Natural killer cell (primary cell): ENCODE measurements at regions not wholly inside any gene's neighbourhood (a gene's known extent, or its start where the extent isn't known, plus 50 kb on each side); places are given as distances from the start of the nearest gene placed in this dataset.

Experiments
- ATAC-seq, 3 donors: fragments of 150-1000 bp in 2 of 3; fragments of 200-7000 bp in 1 of 3; cut with Tn5 transposase; 1 replicate in 1 of 3; 2 replicates in 2 of 3; pipeline ENCODE4 v1.10.0; 2021; ENCODE audit warnings: mild to moderate bottlenecking in 2 of 3, moderate library complexity in 2 of 3
- DNase-seq, 2 donors: peaks; one replicate each; pipeline versions ENCODE4 v3.0.0 to v3.0.0-alpha.2; 2013 to 2021; ENCODE audit warnings: mixed read lengths in 1 of 2
- H3K27ac ChIP-seq: one replicate; pipeline ENCODE4 v1.5.1; 2013; ENCODE audit warnings: mild to moderate bottlenecking, low read length
- H3K27me3 ChIP-seq: one replicate; pipeline ENCODE4 v1.6.1; 2013; ENCODE audit warnings: low read length; ENCODE audit not compliant: control insufficient read depth, insufficient read depth
- H3K36me3 ChIP-seq: one replicate; pipeline ENCODE4 v1.6.1; 2013; ENCODE audit warnings: low read length; ENCODE audit not compliant: control insufficient read depth, insufficient read depth
- H3K4me1 ChIP-seq: one replicate; pipeline ENCODE4 v1.6.1; 2013; ENCODE audit warnings: low read length; ENCODE audit not compliant: control insufficient read depth, insufficient read depth
- H3K4me3 ChIP-seq: one replicate; pipeline ENCODE4 v1.5.1; 2013; ENCODE audit warnings: low read length
- H3K9me3 ChIP-seq: one replicate; pipeline ENCODE4 v1.6.1; 2013; ENCODE audit warnings: low read length; ENCODE audit not compliant: control insufficient read depth, insufficient read depth
- H3K27ac Mint-ChIP-seq, 2 donors: one replicate each; pipeline ENCODE4 v1.8.0; 2022; ENCODE audit warnings: mild to moderate bottlenecking in 2 of 2, mixed read lengths in 2 of 2, moderate library complexity in 1 of 2
- H3K27me3 Mint-ChIP-seq, 2 donors: one replicate each; pipeline ENCODE4 v1.8.0; 2022; ENCODE audit warnings: low read depth in 2 of 2, mixed read lengths in 2 of 2
- H3K36me3 Mint-ChIP-seq: one replicate; pipeline ENCODE4 v1.8.0; 2022; ENCODE audit warnings: mixed read lengths
- H3K4me1 Mint-ChIP-seq, 2 donors: one replicate each; pipeline ENCODE4 v1.8.0; 2022; ENCODE audit warnings: mixed read lengths in 2 of 2
- H3K4me3 Mint-ChIP-seq: one replicate; pipeline ENCODE4 v1.8.0; 2022; ENCODE audit warnings: mild to moderate bottlenecking, moderate library complexity, mixed read lengths
- H3K9me3 Mint-ChIP-seq, 2 donors: one replicate each; pipeline ENCODE4 v1.8.0; 2022; ENCODE audit warnings: mixed read lengths in 2 of 2
- CTCF ChIP-seq: fragments of 200-600 bp; IDR thresholded peaks from one replicate; pipeline ENCODE4 v1.8.0; 2022; ENCODE audit warnings: antibody characterized with exemption
- WGBS: methylation state at CpG from one replicate; pipeline ENCODE4 v1.1.7; 2013; ENCODE audit warnings: missing lambda C conversion rate; ENCODE audit not compliant: insufficient coverage; 5-methylcytosine and 5-hydroxymethylcytosine counted together
- intact Hi-C: fragments of 100-400 bp; cut with micrococcal nuclease; formaldehyde crosslinking; loops from one replicate; pipeline ENCODE4 v1.14.2; 2022

GRCh38 chr5:86974955-86975354 is 292.7 kb upstream of the RASA1 start:
- H3K27ac ChIP-seq = no peak overlapping the region
- TF ChIP-seq CTCF = no peak
- Mint-ChIP-seq H3K4me3 (no peak overlapping the region), H3K4me1 (peaks cover 9 to 14% of the 10 kb centered on the region in 2 donors), H3K9me3 (no peaks in the 10 kb centered on the region), H3K27me3 (peaks cover 17 to 42% of the 10 kb centered on the region in 2 donors), H3K36me3 (no peaks in the 10 kb centered on the region), H3K27ac (no peak overlapping the region)
- H3K9me3 ChIP-seq = no peaks in the 10 kb centered on the region
- DNase-seq = no peak
- no peaks in the 10 kb centered on the region for H3K27me3 ChIP-seq
- intact Hi-C loops = loop anchor here (10.0 kb wide), 1 partner anchor 430 kb away; no protein-coding TSS in a partner anchor
- no peak for ATAC-seq
- no peaks in the 10 kb centered on the region for H3K4me1 ChIP-seq
- no peak overlapping the region for H3K4me3 ChIP-seq
- 79% methylated on average over 1 of the region's 1 CpG for WGBS
- no peaks in the 10 kb centered on the region for H3K36me3 ChIP-seq

- H3K27ac Mint-ChIP-seq = no peak overlapping the region
- Histone ChIP-seq H3K9me3 (no peaks in the 10 kb centered on the region), H3K27ac (no peak overlapping the region), H3K36me3 (no peaks in the 10 kb centered on the region), H3K27me3 (no peaks in the 10 kb centered on the region), H3K4me3 (no peak overlapping the region), H3K4me1 (no peaks in the 10 kb centered on the region)
- WGBS = 92% methylated on average over 3 of the region's 3 CpGs
- H3K9me3 Mint-ChIP-seq = no peaks in the 10 kb centered on the region
- intact Hi-C loops = loop anchor here (10.0 kb wide), 1 partner anchor 428 kb away; no protein-coding TSS in a partner anchor
- peaks cover 22 to 32% of the 10 kb centered on the region in 2 donors for H3K27me3 Mint-ChIP-seq
- ATAC-seq = no peak
- H3K36me3 Mint-ChIP-seq = no peaks in the 10 kb centered on the region
- DNase-seq = no peak
- peaks cover 0 to 5% of the 10 kb centered on the region in 2 donors for H3K4me1 Mint-ChIP-seq
- TF ChIP-seq CTCF = no peak
- no peak overlapping the region for H3K4me3 Mint-ChIP-seq
Observed at GRCh38 chr5:86977190-86977589, 290.5 kb upstream of the RASA1 start.

GRCh38 chr5:86977808-86978207 is 289.9 kb upstream of the RASA1 start:
- Mint-ChIP-seq H3K27ac (no peak overlapping the region), H3K4me1 (peaks cover 0 to 5% of the 10 kb centered on the region in 2 donors)
- H3K4me3 ChIP-seq = no peak overlapping the region

More at GRCh38 chr5:86977808-86978207, 289.9 kb upstream of the RASA1 start:
- H3K4me3 Mint-ChIP-seq = no peak overlapping the region
- H3K27me3 ChIP-seq = no peaks in the 10 kb centered on the region
- no peaks in the 10 kb centered on the region for H3K9me3 Mint-ChIP-seq
- 94% methylated on average over 4 of the region's 5 CpGs for WGBS
- no peaks in the 10 kb centered on the region for H3K36me3 Mint-ChIP-seq
- H3K27me3 Mint-ChIP-seq = peaks cover 21 to 32% of the 10 kb centered on the region in 2 donors
- no peak for DNase-seq
- H3K27ac ChIP-seq = no peak overlapping the region
- intact Hi-C loops = loop anchor here (10.0 kb wide), 1 partner anchor 427 kb away; no protein-coding TSS in a partner anchor
- H3K9me3 ChIP-seq = no peaks in the 10 kb centered on the region
- H3K36me3 ChIP-seq = no peaks in the 10 kb centered on the region
- no peaks in the 10 kb centered on the region for H3K4me1 ChIP-seq
- ATAC-seq = no peak
- no peak for TF ChIP-seq CTCF
